HepG2 (cell line): ENCODE measurements at regions not wholly inside any gene's neighbourhood (a gene's known extent, or its start where the extent isn't known, plus 50 kb on each side); places are given as distances from the start of the nearest gene placed in this dataset.

ENCODE experiments used
- CTCF ChIP-seq: sonication (generic); formaldehyde crosslinking; IDR thresholded peaks from 2 replicates; pipeline ENCODE4 v1.5.0; 2020; ENCODE audit warnings: mild to moderate bottlenecking, missing genetic modification reagents, moderate library complexity
- RAD21 ChIP-seq: fragments of 450-650 bp; formaldehyde crosslinking; IDR thresholded peaks from 2 replicates; pipeline ENCODE4 v1.5.0; 2020; ENCODE audit warnings: mild to moderate bottlenecking
- SIN3A ChIP-seq: IDR thresholded peaks from 2 replicates; pipeline ENCODE4 v1.6.1; 2011; ENCODE audit warnings: low read depth, mild to moderate bottlenecking, control low read depth, low read length, borderline replicate concordance
- SMC3 ChIP-seq: IDR thresholded peaks from 2 replicates; pipeline ENCODE4 v1.6.1; 2011; ENCODE audit warnings: low read length, improper control_type of control experiment
- SRSF4 ChIP-seq: fragments of 200-400 bp; formaldehyde crosslinking; IDR thresholded peaks from one replicate; pipeline ENCODE4 v1.6.1; 2018; ENCODE audit warnings: mild to moderate bottlenecking, low read depth, low read length, moderate library complexity; ENCODE audit not compliant: poor library complexity, severe bottlenecking
- TCF7L2 ChIP-seq: IDR thresholded peaks from 2 replicates; pipeline ENCODE4 v1.6.1; 2011; ENCODE audit warnings: mild to moderate bottlenecking, low read depth, low read length, moderate library complexity
- WIZ ChIP-seq: sonication (generic); formaldehyde crosslinking; IDR thresholded peaks from 2 replicates; pipeline ENCODE4 v1.5.1; 2020; ENCODE audit warnings: mild to moderate bottlenecking, missing genetic modification reagents
- ZFP36 ChIP-seq: fragments of 150-350 bp; IDR thresholded peaks from 2 replicates; pipeline ENCODE4 v1.6.1; 2018; ENCODE audit warnings: borderline replicate concordance, low read length, low read depth; ENCODE audit not compliant: partially characterized antibody
- ZKSCAN5 ChIP-seq: sonication (generic); formaldehyde crosslinking; IDR thresholded peaks from 2 replicates; pipeline ENCODE4 v1.5.1; 2020; ENCODE audit warnings: mild to moderate bottlenecking, missing genetic modification reagents
- TF ChIP-seq, protein P1 (sequence below): sonication (generic); formaldehyde crosslinking; IDR thresholded peaks from 2 replicates; pipeline ENCODE4 v1.8.1; 2022; ENCODE audit warnings: mild to moderate bottlenecking, missing genetic modification reagents
- TF ChIP-seq, protein P2 (sequence below), 2 experiments: sonication (generic) in 1 of 2; formaldehyde crosslinking in 1 of 2; IDR thresholded peaks; 2 replicates each; pipeline versions ENCODE4 v1.5.1 to v1.6.1; 2011 to 2020; ENCODE audit warnings: borderline replicate concordance in 1 of 2, low read depth in 1 of 2, low read length in 1 of 2, mild to moderate bottlenecking in 1 of 2, missing genetic modification reagents in 1 of 2, moderate library complexity in 1 of 2
- TF ChIP-seq, protein P3 (sequence below), 2 experiments: fragments of 450-650 bp in 1 of 2; sonication (generic) in 1 of 2; formaldehyde crosslinking; IDR thresholded peaks; 2 replicates each; pipeline versions ENCODE4 v1.5.0 to v1.8.0; 2020 to 2022; ENCODE audit warnings: mild to moderate bottlenecking in 1 of 2, missing genetic modification reagents in 1 of 2

DNA sequence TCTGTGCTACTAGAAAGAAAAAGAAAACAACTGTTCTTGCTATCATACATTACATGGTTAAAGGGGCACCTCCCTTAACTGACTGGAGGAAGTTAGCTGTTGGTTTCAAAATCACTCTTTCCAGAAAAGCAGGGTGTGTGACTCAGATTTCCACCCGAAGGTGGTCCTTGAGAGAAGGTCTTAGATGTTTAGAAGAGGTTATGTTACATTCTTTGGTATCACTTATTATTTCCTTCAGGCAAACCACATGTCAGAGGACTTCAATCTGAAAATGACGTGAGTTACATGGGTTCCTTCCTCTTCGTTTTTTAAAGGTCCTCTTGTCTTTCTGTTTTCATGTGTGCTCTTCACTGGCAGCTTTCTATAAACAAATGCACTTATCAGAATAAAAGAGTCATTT lies 307.9 kb upstream of the CBLB start:
- no peak for TF ChIP-seq SIN3A
- no peak for TF ChIP-seq WIZ (CRISPR knock-in tag)
- TF ChIP-seq SRSF4: no peak
- TF ChIP-seq, protein P1, sequence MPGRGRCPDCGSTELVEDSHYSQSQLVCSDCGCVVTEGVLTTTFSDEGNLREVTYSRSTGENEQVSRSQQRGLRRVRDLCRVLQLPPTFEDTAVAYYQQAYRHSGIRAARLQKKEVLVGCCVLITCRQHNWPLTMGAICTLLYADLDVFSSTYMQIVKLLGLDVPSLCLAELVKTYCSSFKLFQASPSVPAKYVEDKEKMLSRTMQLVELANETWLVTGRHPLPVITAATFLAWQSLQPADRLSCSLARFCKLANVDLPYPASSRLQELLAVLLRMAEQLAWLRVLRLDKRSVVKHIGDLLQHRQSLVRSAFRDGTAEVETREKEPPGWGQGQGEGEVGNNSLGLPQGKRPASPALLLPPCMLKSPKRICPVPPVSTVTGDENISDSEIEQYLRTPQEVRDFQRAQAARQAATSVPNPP (CRISPR knock-in tag): no peak
- no peak for TF ChIP-seq SMC3
- TF ChIP-seq, protein P2, sequence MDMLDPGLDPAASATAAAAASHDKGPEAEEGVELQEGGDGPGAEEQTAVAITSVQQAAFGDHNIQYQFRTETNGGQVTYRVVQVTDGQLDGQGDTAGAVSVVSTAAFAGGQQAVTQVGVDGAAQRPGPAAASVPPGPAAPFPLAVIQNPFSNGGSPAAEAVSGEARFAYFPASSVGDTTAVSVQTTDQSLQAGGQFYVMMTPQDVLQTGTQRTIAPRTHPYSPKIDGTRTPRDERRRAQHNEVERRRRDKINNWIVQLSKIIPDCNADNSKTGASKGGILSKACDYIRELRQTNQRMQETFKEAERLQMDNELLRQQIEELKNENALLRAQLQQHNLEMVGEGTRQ (IDR thresholded peaks at IDR 0.05; ENCODE audit: low read depth, low read length): no peak
- TF ChIP-seq, protein P2 (CRISPR knock-in tag; IDR thresholded peaks at IDR 0.05; ENCODE audit: borderline replicate concordance): no peak
- TF ChIP-seq RAD21 (CRISPR knock-in tag): no peak
- TF ChIP-seq CTCF: no peak
- TF ChIP-seq, protein P3, sequence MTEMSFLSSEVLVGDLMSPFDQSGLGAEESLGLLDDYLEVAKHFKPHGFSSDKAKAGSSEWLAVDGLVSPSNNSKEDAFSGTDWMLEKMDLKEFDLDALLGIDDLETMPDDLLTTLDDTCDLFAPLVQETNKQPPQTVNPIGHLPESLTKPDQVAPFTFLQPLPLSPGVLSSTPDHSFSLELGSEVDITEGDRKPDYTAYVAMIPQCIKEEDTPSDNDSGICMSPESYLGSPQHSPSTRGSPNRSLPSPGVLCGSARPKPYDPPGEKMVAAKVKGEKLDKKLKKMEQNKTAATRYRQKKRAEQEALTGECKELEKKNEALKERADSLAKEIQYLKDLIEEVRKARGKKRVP (CRISPR knock-in tag; IDR thresholded peaks at IDR 0.05): no peak
- no peak for TF ChIP-seq ZKSCAN5 (CRISPR knock-in tag)
- no peak for TF ChIP-seq ZFP36
- TF ChIP-seq TCF7L2: no peak
